T-cell (primary cell): ENCODE measurements at regions not wholly inside any gene's neighbourhood (a gene's known extent, or its start where the extent isn't known, plus 50 kb on each side); places are given as distances from the start of the nearest gene placed in this dataset.

Source experiments
- ATAC-seq, 4 experiments: fragments of 200-7000 bp in 3 of 4; fragments of 150-1000 bp in 1 of 4; cut with Tn5 transposase; replicated peaks in 1 of 4; 1 replicate in 3 of 4; 2 replicates in 1 of 4; pipeline ENCODE4 v1.10.0; 2021; ENCODE audit warnings: moderate library complexity in 3 of 4, mild to moderate bottlenecking in 2 of 4, moderate number of reproducible peaks in 1 of 4
- CTCF ChIA-PET, 2 donors: fragments of 300-600 bp; sonication (Branson Sonifier 250); formaldehyde crosslinking; loops; one replicate each; lab custom pipeline; 2022; ENCODE audit warnings: antibody characterized with exemption in 2 of 2; lab: Charles Lee
- POLR2A ChIA-PET, 2 donors: fragments of 300-600 bp; sonication (Branson Sonifier 250); formaldehyde crosslinking; loops; one replicate each; lab custom pipeline; 2022; ENCODE audit warnings: antibody characterized with exemption in 2 of 2; lab: Charles Lee
- DNase-seq, 35 experiments: peaks; one replicate each; pipeline versions ENCODE4 v3.0.0 to v3.0.0-alpha.2; 2013 to 2023
- H3K27ac ChIP-seq: one replicate; pipeline ENCODE4 v1.5.1; 2013; ENCODE audit warnings: low read length
- H3K27me3 ChIP-seq, 2 experiments: replicated peaks in 1 of 2; 1 replicate in 1 of 2; 2 replicates in 1 of 2; pipeline versions ENCODE4 v1.6.1 to v1.7.0; 2013; ENCODE audit warnings: low read length in 1 of 2, mixed read lengths in 1 of 2; ENCODE audit not compliant: control insufficient read depth in 2 of 2, insufficient read depth in 2 of 2; ENCODE audit errors: extremely low read depth in 1 of 2
- H3K36me3 ChIP-seq, 2 donors: 1 replicate in 1 of 2; 2 replicates in 1 of 2; pipeline versions ENCODE4 v1.6.1 to v1.7.0; 2013; ENCODE audit warnings: low read length in 1 of 2; ENCODE audit not compliant: control insufficient read depth in 2 of 2, insufficient read depth in 1 of 2; ENCODE audit errors: extremely low read depth in 1 of 2
- H3K4me1 ChIP-seq, 2 experiments: 1 replicate in 1 of 2; 2 replicates in 1 of 2; pipeline versions ENCODE4 v1.6.1 to v1.7.0; 2013; ENCODE audit warnings: low read length in 2 of 2, mixed read lengths in 1 of 2; ENCODE audit not compliant: insufficient read depth in 2 of 2, control insufficient read depth in 1 of 2; ENCODE audit errors: extremely low read depth in 1 of 2
- H3K4me3 ChIP-seq, 2 donors: 1 replicate in 1 of 2; 2 replicates in 1 of 2; pipeline versions ENCODE4 v1.5.1 to v1.7.0; 2013; ENCODE audit warnings: mild to moderate bottlenecking in 2 of 2, low read length in 1 of 2, moderate library complexity in 1 of 2; ENCODE audit not compliant: control insufficient read depth in 1 of 2; ENCODE audit errors: extremely low read depth in 1 of 2
- H3K9me3 ChIP-seq: 2 replicates; pipeline ENCODE4 v1.7.0; 2013
- H3K27ac Mint-ChIP-seq, 2 donors: one replicate each; pipeline ENCODE4 v1.8.0; 2020 to 2021; ENCODE audit warnings: mild to moderate bottlenecking in 2 of 2, mixed read lengths in 2 of 2
- H3K27me3 Mint-ChIP-seq, 2 donors: one replicate each; pipeline ENCODE4 v1.8.0; 2021 to 2022; ENCODE audit warnings: mixed read lengths in 2 of 2
- H3K36me3 Mint-ChIP-seq: one replicate; pipeline ENCODE4 v1.8.0; 2021; ENCODE audit warnings: mixed read lengths
- H3K4me1 Mint-ChIP-seq, 3 donors: one replicate each; pipeline ENCODE4 v1.8.0; 2020 to 2022; ENCODE audit warnings: mixed read lengths in 3 of 3, mild to moderate bottlenecking in 1 of 3
- H3K4me3 Mint-ChIP-seq, 3 donors: one replicate each; pipeline ENCODE4 v1.8.0; 2020 to 2022; ENCODE audit warnings: mild to moderate bottlenecking in 3 of 3, mixed read lengths in 3 of 3, moderate library complexity in 3 of 3
- H3K9me3 Mint-ChIP-seq, 3 donors: one replicate each; pipeline ENCODE4 v1.8.0; 2020 to 2022; ENCODE audit warnings: mixed read lengths in 3 of 3
- WGBS: methylation state at CpG from one replicate; pipeline ENCODE4 v1.1.5; 2013; ENCODE audit warnings: missing lambda C conversion rate; ENCODE audit not compliant: insufficient coverage; 5-methylcytosine and 5-hydroxymethylcytosine counted together

GRCh38 chr3:132777171-132777570 is 55.0 kb upstream of the NPHP3 start:
- DNase-seq (no peak), ATAC-seq (no peak)
- ChIA-PET CTCF (interaction anchor here in 1 of 2 donors (0.6 kb wide), 1 partner anchor 971 kb away, joined by 4 read pairs; no protein-coding TSS in a partner anchor), POLR2A (no interaction called here)
- Histone ChIP-seq H3K36me3 (no peaks in the 10 kb centered on the region), H3K27ac (no peak overlapping the region), H3K4me3 (no peak overlapping the region), H3K27me3 (no peaks in the 10 kb centered on the region), H3K9me3 (no peaks in the 10 kb centered on the region), H3K4me1 (no peaks in the 10 kb centered on the region)
- no CpG with 5 or more reads among the region's 3 CpGs for WGBS
- Mint-ChIP-seq H3K4me1 (no peaks in the 10 kb centered on the region), H3K4me3 (no peak overlapping the region), H3K36me3 (no peaks in the 10 kb centered on the region), H3K9me3 (no peaks in the 10 kb centered on the region), H3K27ac (no peak overlapping the region), H3K27me3 (peaks cover 0 to 5% of the 10 kb centered on the region in 2 donors)

- H3K4me1 Mint-ChIP-seq = no peaks in the 10 kb centered on the region
- Histone ChIP-seq H3K27ac (no peak overlapping the region), H3K4me1 (no peaks in the 10 kb centered on the region), H3K27me3 (no peaks in the 10 kb centered on the region), H3K9me3 (no peaks in the 10 kb centered on the region), H3K4me3 (no peak overlapping the region), H3K36me3 (no peaks in the 10 kb centered on the region)
- H3K36me3 Mint-ChIP-seq = no peaks in the 10 kb centered on the region
- ChIA-PET CTCF (no interaction called here), POLR2A (no interaction called here)
- DNase-seq (no peak), ATAC-seq (no peak)
- no peak overlapping the region for H3K4me3 Mint-ChIP-seq
- H3K27ac Mint-ChIP-seq = no peak overlapping the region
- 55% methylated on average over 2 of the region's 2 CpGs for WGBS
- peaks cover 0 to 1% (median under 1%) of the 10 kb centered on the region in 3 donors for H3K9me3 Mint-ChIP-seq
- peaks cover 10 to 17% of the 10 kb centered on the region in 2 donors for H3K27me3 Mint-ChIP-seq
These were observed 50.9 kb upstream of the NPHP3 start for GRCh38 chr3:132773071-132773619.

- no peaks in the 10 kb centered on the region for H3K9me3 ChIP-seq
- H3K4me1 Mint-ChIP-seq = no peaks in the 10 kb centered on the region
- no peaks in the 10 kb centered on the region for H3K36me3 Mint-ChIP-seq
These were observed 50.0 kb upstream of the NPHP3 start for GRCh38 chr3:132772252-132772651.

More at GRCh38 chr3:132772252-132772651, 50.0 kb upstream of the NPHP3 start:
- CTCF ChIA-PET = no interaction called here
- POLR2A ChIA-PET = no interaction called here
- H3K27me3 Mint-ChIP-seq = peaks cover 19 to 23% of the 10 kb centered on the region in 2 donors
- no peak for DNase-seq
- peaks cover 0 to 4% of the 10 kb centered on the region in 2 experiments for H3K27me3 ChIP-seq
- no peaks in the 10 kb centered on the region for H3K4me1 ChIP-seq
- no peak overlapping the region for H3K4me3 Mint-ChIP-seq
- no peaks in the 10 kb centered on the region for H3K36me3 ChIP-seq
- H3K9me3 Mint-ChIP-seq = peaks cover 0 to 6% (median 3%) of the 10 kb centered on the region in 3 donors
- H3K4me3 ChIP-seq = no peak overlapping the region
- no peak for ATAC-seq
- H3K27ac ChIP-seq = no peak overlapping the region
- no peak overlapping the region for H3K27ac Mint-ChIP-seq
